Prostate gland (tissue), 2 donors: ENCODE measurements at regions not wholly inside any gene's neighbourhood (a gene's known extent, or its start where the extent isn't known, plus 50 kb on each side); places are given as distances from the start of the nearest gene placed in this dataset.

Experiments used
- DNase-seq: peaks from one replicate; pipeline ENCODE4 v3.0.0-alpha.2; 2019; ENCODE audit warnings: low spot score
- H3K27ac ChIP-seq, 2 donors: fragments of 200-600 bp; sonication (generic); 2 replicates each; pipeline ENCODE4 v1.5.1; 2017 to 2019
- H3K27me3 ChIP-seq: fragments of 200-600 bp; sonication (generic); replicated peaks from 2 replicates; pipeline ENCODE4 v1.5.1; 2019; ENCODE audit not compliant: insufficient read depth
- H3K36me3 ChIP-seq, 2 donors: fragments of 200-600 bp; sonication (generic); 1 replicate in 1 of 2; 2 replicates in 1 of 2; pipeline versions ENCODE4 v1.5.1 to v1.8.1; 2017 to 2019
- H3K4me1 ChIP-seq: fragments of 200-600 bp; sonication (generic); replicated peaks from 2 replicates; pipeline ENCODE4 v1.5.1; 2019
- H3K4me3 ChIP-seq, 2 donors: fragments of 200-600 bp; sonication (generic); 2 replicates each; pipeline ENCODE4 v1.5.1; 2017 to 2019
- H3K9me3 ChIP-seq: fragments of 200-600 bp; sonication (generic); 2 replicates; pipeline ENCODE4 v1.5.1; 2017
- POLR2A ChIP-seq: fragments of 450-650 bp; IDR thresholded peaks from one replicate; pipeline ENCODE4 v1.6.1; 2016; ENCODE audit warnings: antibody characterized with exemption, mild to moderate bottlenecking
- POLR2AphosphoS5 ChIP-seq: sonication (generic); formaldehyde crosslinking; IDR thresholded peaks from one replicate; pipeline ENCODE4 v1.6.1; 2017; ENCODE audit warnings: antibody characterized with exemption
- WGBS: methylation state at CpG from one replicate; pipeline ENCODE4 v1.1.5; 2018; 5-methylcytosine and 5-hydroxymethylcytosine counted together
- intact Hi-C: fragments of 100-400 bp; cut with DNase I; formaldehyde crosslinking; loops from one replicate; pipeline ENCODE4 v1.14.2; 2022
- TF ChIP-seq, protein P1 (sequence below), 4 experiments: fragments of 200-600 bp in 2 of 4; fragments of 450-650 bp in 2 of 4; sonication (generic) in 2 of 4; IDR thresholded peaks; 1 replicate in 3 of 4; 2 replicates in 1 of 4; pipeline ENCODE4 v1.5.1; 2016 to 2019; ENCODE audit warnings: antibody characterized with exemption in 4 of 4, mild to moderate bottlenecking in 2 of 4, moderate library complexity in 2 of 4

DNA sequence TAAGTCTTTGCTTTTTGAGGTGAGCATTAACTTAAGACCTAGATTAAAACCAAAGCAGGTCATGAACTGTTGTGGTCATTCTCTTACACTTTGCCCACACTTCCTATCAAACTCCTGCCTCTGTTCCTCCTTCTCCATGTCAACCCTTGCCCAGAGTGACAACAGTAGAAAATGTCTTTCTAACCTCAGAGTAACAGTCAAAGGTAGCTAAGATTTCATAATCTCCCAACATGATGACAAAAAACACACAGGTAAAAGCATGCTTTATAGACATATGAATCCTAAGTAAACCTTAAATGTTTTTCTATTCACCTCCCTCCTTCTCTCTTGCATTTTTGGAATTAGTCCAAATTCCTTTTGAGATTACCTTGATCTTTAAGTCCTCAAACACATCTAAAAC is 422.3 kb downstream of the SPATA31D1 start:
- Histone ChIP-seq H3K4me1 (no peaks in the 10 kb centered on the region), H3K4me3 (no peak overlapping the region), H3K27me3 (no peaks in the 10 kb centered on the region), H3K27ac (no peak overlapping the region), H3K36me3 (no peaks in the 10 kb centered on the region), H3K9me3 (no peaks in the 10 kb centered on the region)
- DNase-seq = no peak
- intact Hi-C loops = no loop called here
- TF ChIP-seq POLR2A (no peak), POLR2AphosphoS5 (no peak)
- TF ChIP-seq, protein P1, sequence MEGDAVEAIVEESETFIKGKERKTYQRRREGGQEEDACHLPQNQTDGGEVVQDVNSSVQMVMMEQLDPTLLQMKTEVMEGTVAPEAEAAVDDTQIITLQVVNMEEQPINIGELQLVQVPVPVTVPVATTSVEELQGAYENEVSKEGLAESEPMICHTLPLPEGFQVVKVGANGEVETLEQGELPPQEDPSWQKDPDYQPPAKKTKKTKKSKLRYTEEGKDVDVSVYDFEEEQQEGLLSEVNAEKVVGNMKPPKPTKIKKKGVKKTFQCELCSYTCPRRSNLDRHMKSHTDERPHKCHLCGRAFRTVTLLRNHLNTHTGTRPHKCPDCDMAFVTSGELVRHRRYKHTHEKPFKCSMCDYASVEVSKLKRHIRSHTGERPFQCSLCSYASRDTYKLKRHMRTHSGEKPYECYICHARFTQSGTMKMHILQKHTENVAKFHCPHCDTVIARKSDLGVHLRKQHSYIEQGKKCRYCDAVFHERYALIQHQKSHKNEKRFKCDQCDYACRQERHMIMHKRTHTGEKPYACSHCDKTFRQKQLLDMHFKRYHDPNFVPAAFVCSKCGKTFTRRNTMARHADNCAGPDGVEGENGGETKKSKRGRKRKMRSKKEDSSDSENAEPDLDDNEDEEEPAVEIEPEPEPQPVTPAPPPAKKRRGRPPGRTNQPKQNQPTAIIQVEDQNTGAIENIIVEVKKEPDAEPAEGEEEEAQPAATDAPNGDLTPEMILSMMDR (IDR thresholded peaks at IDR 0.05) = no peak

DNA sequence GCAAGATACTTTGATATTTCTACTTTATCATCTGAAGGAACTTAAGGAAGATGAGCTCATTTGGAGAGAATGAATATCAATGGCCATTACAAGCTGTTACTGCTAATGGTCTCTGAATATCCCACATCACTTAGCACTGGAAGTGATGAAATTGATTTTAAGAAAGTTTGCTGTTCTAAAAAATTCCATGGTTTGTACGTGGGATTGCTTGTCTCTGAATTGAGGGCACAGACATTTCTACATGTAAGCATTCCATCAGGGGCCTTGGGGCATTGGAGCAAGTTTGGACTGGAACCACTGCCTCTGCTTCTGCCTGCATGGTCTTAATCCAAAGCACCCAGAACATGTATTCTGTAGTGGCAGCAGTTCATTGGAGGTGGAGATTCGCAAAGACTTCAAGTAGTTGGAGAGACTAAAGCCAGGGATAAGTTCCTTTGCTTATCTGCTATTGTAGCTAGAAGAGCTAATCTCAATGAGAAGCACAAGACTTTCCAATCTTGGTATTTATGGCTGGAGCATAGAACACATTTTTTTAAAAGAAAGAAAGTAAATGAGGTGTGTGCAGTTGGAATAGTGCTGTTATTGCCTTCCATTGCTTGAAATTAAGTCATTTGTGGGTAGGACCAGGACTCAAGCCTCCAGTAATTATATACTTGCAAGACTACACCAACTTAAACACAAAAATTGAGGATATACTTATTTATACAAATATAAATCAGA is 424.2 kb downstream of the SPATA31D1 start:
- TF ChIP-seq POLR2AphosphoS5 (no peak), POLR2A (no peak)
- TF ChIP-seq, protein P1 (IDR thresholded peaks at IDR 0.05) = no peak
- Histone ChIP-seq H3K36me3 (no peaks in the 10 kb centered on the region), H3K27ac (no peak overlapping the region), H3K4me3 (no peak overlapping the region), H3K9me3 (no peaks in the 10 kb centered on the region), H3K27me3 (no peaks in the 10 kb centered on the region), H3K4me1 (no peaks in the 10 kb centered on the region)
- DNase-seq = no peak
- intact Hi-C loops = no loop called here
- 81% methylated on average over 2 of the region's 2 CpGs for WGBS

DNA sequence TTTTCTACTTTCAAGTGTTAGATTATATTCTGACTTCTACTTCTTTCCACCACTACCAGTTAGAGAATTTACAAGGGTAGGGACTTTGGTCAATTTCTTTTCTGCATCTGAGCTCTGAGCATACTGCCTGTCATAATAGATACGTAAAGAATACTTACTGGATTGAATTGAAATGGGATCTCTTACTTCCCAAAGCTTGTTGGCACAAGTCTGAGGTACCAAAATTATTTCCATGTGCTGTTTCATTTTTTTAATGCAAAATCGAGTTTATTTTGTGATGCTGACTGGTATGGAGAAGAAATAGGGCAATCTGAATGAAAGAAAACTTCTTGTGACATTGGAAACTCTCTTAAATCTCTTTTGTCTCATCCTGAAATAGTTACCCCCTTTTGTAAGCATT is 428.9 kb downstream of the SPATA31D1 start:
- Histone ChIP-seq H3K4me3 (no peak overlapping the region), H3K36me3 (no peaks in the 10 kb centered on the region), H3K9me3 (no peaks in the 10 kb centered on the region), H3K4me1 (no peaks in the 10 kb centered on the region), H3K27me3 (no peaks in the 10 kb centered on the region), H3K27ac (no peak overlapping the region)
- TF ChIP-seq POLR2AphosphoS5 (no peak), POLR2A (no peak)
- TF ChIP-seq, protein P1 (IDR thresholded peaks at IDR 0.05) = no peak
- 92% methylated on average over 2 of the region's 2 CpGs for WGBS
- no peak for DNase-seq
- intact Hi-C loops = no loop called here

DNA sequence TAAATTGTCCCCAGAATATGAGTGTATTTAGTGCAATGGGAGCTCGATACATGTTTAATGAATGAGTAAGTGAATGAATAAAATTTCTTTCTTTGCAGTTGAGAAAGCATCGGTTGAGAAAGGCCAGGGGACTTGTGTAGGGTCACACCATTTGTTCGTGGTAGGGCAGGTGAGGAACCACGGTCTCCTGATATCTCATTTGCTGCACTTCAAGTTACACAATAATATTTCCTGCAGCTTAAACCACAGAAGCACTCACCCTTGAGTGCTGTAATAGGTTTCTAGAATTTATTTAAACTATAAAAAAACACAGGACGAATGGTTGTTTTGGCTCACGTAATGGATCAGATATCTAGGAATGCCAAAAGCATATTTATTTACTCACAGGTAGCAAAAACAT is 429.8 kb downstream of the SPATA31D1 start:
- 58% methylated on average over 6 of the region's 6 CpGs for WGBS
- TF ChIP-seq POLR2A = no peak
- TF ChIP-seq POLR2AphosphoS5 = no peak
- TF ChIP-seq, protein P1 (IDR thresholded peaks at IDR 0.05) = no peak
- intact Hi-C loops = no loop called here
- Histone ChIP-seq H3K27me3 (no peaks in the 10 kb centered on the region), H3K4me1 (no peaks in the 10 kb centered on the region), H3K9me3 (no peaks in the 10 kb centered on the region), H3K27ac (no peak overlapping the region), H3K4me3 (no peak overlapping the region), H3K36me3 (no peaks in the 10 kb centered on the region)
- DNase-seq = no peak
